A673 (cell line): ENCODE measurements at regions not wholly inside any gene's neighbourhood (a gene's known extent, or its start where the extent isn't known, plus 50 kb on each side); places are given as distances from the start of the nearest gene placed in this dataset.

Experiments
- BruUV-seq: library from RNA; stranded (reverse); fragments of 400-500 nt; replicated peaks from 2 replicates; lab custom pipeline; 2021; lab: Mats Ljungman, UMichigan
- CTCF ChIA-PET: fragments of 300-600 bp; sonication (Branson Sonifier 250); formaldehyde crosslinking; loops from one replicate; lab custom pipeline; 2022; ENCODE audit warnings: antibody characterized with exemption; lab: Charles Lee
- POLR2A ChIA-PET: fragments of 300-600 bp; sonication (Branson Sonifier 250); formaldehyde crosslinking; loops from one replicate; lab custom pipeline; 2022; ENCODE audit warnings: antibody characterized with exemption; ENCODE audit not compliant: low non-redundant PET; lab: Charles Lee
- DNase-seq: peaks from one replicate; pipeline ENCODE4 v3.0.0-alpha.2; 2015; ENCODE audit warnings: low spot score
- H3K27ac ChIP-seq: fragments of 200-600 bp; sonication (generic); 2 replicates; pipeline ENCODE4 v1.5.1; 2016; ENCODE audit warnings: mixed run types, low read depth, mild to moderate bottlenecking, mixed read lengths, antibody characterized with exemption, low read length; ENCODE audit not compliant: poor library complexity, severe bottlenecking
- H3K27me3 ChIP-seq: fragments of 200-600 bp; sonication (generic); replicated peaks from 2 replicates; pipeline ENCODE4 v1.6.1; 2017; ENCODE audit warnings: mixed run types, low read depth, mild to moderate bottlenecking, mixed read lengths, antibody characterized with exemption, low read length; ENCODE audit not compliant: insufficient read depth, poor library complexity
- H3K36me3 ChIP-seq: fragments of 200-600 bp; sonication (generic); 2 replicates; pipeline ENCODE4 v1.6.1; 2016; ENCODE audit warnings: mixed run types, mild to moderate bottlenecking, mixed read lengths, antibody characterized with exemption, low read length; ENCODE audit not compliant: insufficient read depth, poor library complexity, severe bottlenecking
- H3K4me1 ChIP-seq: fragments of 200-600 bp; sonication (generic); 2 replicates; pipeline ENCODE4 v1.6.1; 2017; ENCODE audit warnings: mixed run types, mild to moderate bottlenecking, mixed read lengths, antibody characterized with exemption, low read length; ENCODE audit not compliant: insufficient read depth, poor library complexity, severe bottlenecking
- H3K4me3 ChIP-seq: fragments of 200-600 bp; sonication (generic); 2 replicates; pipeline ENCODE4 v1.5.1; 2016; ENCODE audit warnings: low read depth, mixed run types, mild to moderate bottlenecking, mixed read lengths, low read length; ENCODE audit not compliant: poor library complexity, severe bottlenecking
- H3K9me3 ChIP-seq: fragments of 200-600 bp; sonication (generic); 2 replicates; pipeline ENCODE4 v1.6.1; 2016; ENCODE audit warnings: mixed run types, low read depth, mild to moderate bottlenecking, mixed read lengths, antibody characterized with exemption, low read length; ENCODE audit not compliant: poor library complexity, severe bottlenecking
- CTCF ChIP-seq: fragments of 300-800, 200-600 bp; sonication (generic); conservative IDR thresholded peaks from 2 replicates; pipeline ENCODE4 v1.5.1; 2017; ENCODE audit warnings: low read depth, mild to moderate bottlenecking, antibody characterized with exemption, low read length, moderate library complexity, mixed read lengths
- EZH2 ChIP-seq: fragments of 200-600 bp; sonication (generic); IDR thresholded peaks from 2 replicates; pipeline ENCODE4 v1.6.1; 2017; ENCODE audit warnings: borderline replicate concordance, low read depth, mild to moderate bottlenecking, mixed read lengths, antibody characterized with exemption, low read length; ENCODE audit not compliant: poor library complexity, severe bottlenecking
- intact Hi-C: fragments of 100-400 bp; cut with micrococcal nuclease; formaldehyde crosslinking; loops from one replicate; pipeline ENCODE4 v1.10.0; 2022; ENCODE audit not compliant: unreplicated experiment

- DNase-seq: no peak
- ChIA-PET POLR2A (no interaction called here), CTCF (no interaction called here)
- Histone ChIP-seq H3K27me3 (no peaks in the 10 kb centered on the region), H3K4me1 (no peaks in the 10 kb centered on the region), H3K36me3 (no peaks in the 10 kb centered on the region), H3K27ac (no peak overlapping the region), H3K4me3 (no peak overlapping the region), H3K9me3 (no peaks in the 10 kb centered on the region)
- no peak for TF ChIP-seq CTCF
- no peak for TF ChIP-seq EZH2
- intact Hi-C loops: no loop called here
- no TSS peak for BruUV-seq
These were observed 249.2 kb upstream of the PRDM1 start for GRCh38 chr6:105836889-105837288.

- TF ChIP-seq EZH2 (no peak), CTCF (no peak)
- Histone ChIP-seq H3K27ac (no peak overlapping the region), H3K4me1 (no peaks in the 10 kb centered on the region), H3K27me3 (no peaks in the 10 kb centered on the region), H3K36me3 (no peaks in the 10 kb centered on the region), H3K4me3 (no peak overlapping the region), H3K9me3 (no peaks in the 10 kb centered on the region)
- CTCF ChIA-PET: no interaction called here
- DNase-seq: no peak
- BruUV-seq: no TSS peak
- POLR2A ChIA-PET: no interaction called here
- intact Hi-C loops: no loop called here
These were observed 249.8 kb upstream of the PRDM1 start for GRCh38 chr6:105836379-105836778.

GRCh38 chr6:105835373-105835772, 250.8 kb upstream of the PRDM1 start:
- BruUV-seq: no TSS peak
- no peaks in the 10 kb centered on the region for H3K4me1 ChIP-seq
- intact Hi-C loops: no loop called here
- CTCF ChIA-PET: interaction anchor here (0.7 kb wide), 1 partner anchor 314 kb away, joined by 6 read pairs; no protein-coding TSS in a partner anchor
- no peaks in the 10 kb centered on the region for H3K27me3 ChIP-seq
- no peaks in the 10 kb centered on the region for H3K36me3 ChIP-seq
- no peak overlapping the region for H3K27ac ChIP-seq
- peak; percentile 52 for TF ChIP-seq CTCF
- no peak for TF ChIP-seq EZH2
- POLR2A ChIA-PET: no interaction called here
- peak; percentile 48 for DNase-seq
- no peak overlapping the region for H3K4me3 ChIP-seq
- no peaks in the 10 kb centered on the region for H3K9me3 ChIP-seq
